Esophagus mucosa (tissue), 1 donor: ENCODE measurements at regions not wholly inside any gene's neighbourhood (a gene's known extent, or its start where the extent isn't known, plus 50 kb on each side); places are given as distances from the start of the nearest gene placed in this dataset.

Experiments used
- ATAC-seq: fragments of 200-7000 bp; cut with Tn5 transposase; one replicate; pipeline ENCODE4 v1.9.1; 2020
- donor health status: DM: yes; HTN: yes; CAD: no.

DNA sequence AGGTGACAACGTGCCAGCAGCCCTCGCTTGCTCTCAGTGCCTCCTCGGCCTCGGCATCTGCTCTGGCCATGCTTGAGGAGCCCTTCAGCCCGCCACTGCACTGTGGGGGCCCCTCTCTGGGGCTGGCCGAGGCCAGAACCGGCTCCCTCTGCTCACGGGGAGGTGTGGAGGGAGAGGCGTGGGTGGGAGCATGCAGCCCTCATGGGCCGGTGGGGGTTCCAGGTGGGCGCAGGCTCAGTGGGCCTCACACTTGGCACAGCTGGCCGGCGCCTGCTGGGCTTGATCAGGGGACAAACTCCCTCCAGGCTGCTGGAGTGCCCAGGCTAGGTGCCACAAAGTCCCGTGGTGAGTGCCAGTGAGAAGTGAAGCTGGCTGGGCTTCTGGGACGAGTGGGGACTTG lies 566.6 kb upstream of the ID4 start:
- ATAC-seq: no peak

DNA sequence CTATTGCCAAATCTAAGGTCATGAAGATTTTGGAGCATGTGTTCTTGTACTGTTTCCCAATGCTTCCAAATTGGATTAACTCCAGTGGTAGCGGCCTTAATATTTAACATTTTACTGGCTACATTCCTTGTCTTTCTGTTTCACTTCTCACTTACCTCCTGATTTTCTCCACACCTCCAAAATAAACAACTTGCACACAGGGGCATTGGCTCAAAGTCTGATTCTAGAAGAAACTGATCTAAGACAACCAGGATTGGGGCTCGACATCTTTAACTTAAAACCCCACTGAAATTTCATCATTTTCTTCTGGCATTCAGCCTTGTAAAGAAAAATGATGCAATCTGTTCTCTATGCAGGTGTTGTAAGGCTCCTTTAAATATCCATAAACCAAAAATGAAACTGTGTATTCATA lies 557.9 kb upstream of the ID4 start:
- no peak for ATAC-seq

DNA sequence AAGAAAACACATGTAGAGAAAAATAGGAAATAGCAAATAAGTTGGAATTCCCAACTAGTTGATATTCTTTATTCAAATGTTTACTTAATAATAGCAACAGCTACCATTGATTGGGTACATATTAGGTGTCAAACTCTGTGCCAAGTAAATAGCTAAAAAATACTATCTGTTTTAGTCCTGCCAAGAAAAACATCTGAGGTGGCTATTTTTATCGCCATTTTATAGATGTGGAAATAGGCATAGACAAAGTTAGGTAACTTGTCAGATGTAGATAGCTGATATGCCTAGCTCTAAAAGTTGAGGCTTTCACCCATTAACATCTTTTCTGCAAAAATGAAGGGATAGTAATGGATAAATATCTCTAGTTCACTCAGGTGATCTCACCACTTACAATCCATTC lies 549.2 kb upstream of the ID4 start:
- no peak for ATAC-seq

DNA sequence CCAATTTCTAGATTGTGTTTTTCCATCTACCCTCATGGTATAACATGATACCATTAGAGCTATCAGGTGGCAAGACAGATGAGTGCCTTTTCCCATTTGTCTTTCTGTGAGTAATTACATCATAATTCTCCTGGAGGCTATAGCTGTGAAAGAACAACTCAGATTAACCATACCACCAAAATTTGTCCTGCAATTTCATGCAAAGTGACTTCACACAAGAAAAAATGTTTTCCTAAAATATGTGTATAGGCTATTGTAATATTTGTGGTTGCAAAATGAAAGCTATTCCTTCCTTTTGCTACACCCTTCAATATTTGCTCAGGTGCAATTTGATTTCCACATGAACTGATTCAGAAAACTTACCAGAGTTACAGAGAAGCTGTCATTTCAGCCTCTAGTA lies 547.7 kb upstream of the ID4 start:
- no peak for ATAC-seq

DNA sequence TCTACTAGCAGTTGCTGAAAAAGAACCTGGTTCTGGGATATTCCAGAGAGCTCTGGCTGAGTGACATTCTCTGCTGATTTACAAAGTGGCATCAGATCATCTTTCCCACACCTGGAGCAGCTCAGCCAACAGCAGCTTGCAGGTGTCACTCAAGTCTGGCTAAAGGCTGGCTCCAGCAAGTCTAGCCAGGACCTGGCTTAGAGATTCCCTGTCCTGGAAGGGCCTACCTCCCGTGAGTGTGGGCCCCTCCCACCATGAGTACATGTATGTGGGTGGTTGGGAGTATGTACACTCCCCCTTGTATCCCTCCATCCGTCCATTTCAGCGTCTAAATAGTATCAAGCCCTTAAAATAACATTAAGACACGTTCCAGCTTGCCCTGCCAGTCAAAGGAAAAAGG lies 539.3 kb upstream of the ID4 start:
- ATAC-seq: peak; percentile 86

DNA sequence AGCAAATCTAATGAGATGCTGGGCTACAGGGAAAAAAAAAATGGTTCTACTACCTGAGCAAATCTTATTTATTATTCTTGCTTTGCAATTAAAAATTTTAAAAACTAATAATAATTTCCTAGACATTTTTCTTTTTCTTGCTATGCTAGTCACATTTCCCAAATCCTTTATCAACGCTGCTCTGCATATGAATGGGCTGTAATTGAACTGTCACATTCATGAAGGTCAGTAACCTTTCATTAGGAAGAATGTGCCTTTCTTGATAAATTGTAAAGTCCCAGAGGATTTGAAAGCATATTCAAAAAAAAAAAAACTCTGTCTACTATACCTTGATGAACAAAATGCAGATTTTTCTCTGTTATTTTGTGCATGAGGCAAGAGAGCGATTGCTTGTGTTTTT lies 538.7 kb upstream of the ID4 start:
- no peak for ATAC-seq

DNA sequence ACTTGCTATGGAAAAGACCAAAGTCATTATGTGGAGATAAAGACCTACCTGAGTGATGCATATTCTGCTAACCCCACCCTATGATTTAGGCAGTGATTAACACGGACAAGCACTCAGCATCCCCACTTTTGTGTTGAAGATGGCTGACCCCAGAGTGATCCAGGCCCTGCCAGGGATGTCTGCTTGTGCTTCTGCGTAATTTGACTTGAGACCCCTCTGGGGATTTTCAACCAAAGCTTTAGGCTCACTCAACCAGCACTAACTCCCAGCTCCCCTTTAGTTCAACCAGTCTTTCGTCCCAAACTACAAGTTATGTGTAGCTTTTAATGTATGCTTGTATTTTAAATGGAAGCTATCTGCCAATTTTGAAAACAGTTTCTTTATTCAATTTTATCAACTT lies 538.0 kb upstream of the ID4 start:
- no peak for ATAC-seq

DNA sequence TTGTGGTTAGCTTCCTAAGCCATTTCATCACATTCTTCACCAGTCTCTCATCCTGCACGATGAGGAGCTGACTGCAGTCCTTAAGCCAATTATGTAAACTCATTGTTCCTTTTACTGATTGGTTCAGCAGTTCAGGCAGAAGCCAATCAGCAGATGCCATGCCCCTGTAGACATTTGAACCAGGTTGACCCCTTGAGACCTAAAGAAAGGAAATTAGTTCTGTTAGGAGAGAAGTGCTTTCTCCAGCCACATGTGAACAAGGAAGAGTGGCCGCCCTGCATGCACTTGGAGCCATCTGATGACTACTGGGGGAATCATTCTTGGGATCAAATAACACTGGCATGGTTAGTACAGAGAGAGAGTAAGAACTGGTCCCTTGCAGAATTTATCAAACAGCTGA lies 535.2 kb upstream of the ID4 start:
- ATAC-seq: no peak

DNA sequence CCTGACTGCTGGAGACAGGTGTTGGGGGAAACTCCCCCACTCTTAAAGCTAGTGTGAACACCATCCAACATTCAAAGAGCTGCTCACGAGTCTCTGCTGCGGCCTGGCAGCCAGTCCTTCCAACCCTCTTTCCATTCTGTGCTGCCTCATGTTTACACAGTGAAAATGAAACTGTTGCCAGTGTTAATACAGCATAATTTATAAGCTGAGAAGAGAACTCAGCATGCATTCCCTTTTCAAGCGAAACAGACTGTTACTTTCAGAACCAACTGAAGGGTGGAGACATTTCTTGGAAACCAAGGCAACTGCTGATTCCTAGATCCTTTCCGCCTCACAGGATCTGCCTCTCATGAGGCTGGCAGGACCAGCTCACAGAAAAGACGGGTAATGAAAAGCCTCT lies 533.8 kb upstream of the ID4 start:
- peak; percentile 17 for ATAC-seq

DNA sequence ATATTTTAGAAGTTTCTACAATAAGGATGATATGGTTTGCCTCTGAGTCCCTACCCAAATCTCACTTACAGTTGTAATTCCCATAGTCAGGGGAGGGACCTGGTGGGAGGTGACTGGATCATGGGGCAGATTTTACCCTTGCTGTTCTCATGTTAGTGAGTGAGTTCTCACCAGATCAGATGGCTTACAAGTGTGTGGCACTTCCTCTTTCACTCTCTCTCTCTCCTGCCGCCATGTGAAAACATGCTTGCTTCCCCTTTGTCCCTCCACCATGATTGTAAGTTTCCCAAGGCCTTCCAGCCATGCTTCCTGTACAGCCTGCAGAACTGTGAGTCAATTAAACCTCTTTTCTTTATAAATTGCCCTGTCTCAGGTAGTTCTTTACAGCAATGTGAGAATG lies 527.5 kb upstream of the ID4 start:
- no peak for ATAC-seq

DNA sequence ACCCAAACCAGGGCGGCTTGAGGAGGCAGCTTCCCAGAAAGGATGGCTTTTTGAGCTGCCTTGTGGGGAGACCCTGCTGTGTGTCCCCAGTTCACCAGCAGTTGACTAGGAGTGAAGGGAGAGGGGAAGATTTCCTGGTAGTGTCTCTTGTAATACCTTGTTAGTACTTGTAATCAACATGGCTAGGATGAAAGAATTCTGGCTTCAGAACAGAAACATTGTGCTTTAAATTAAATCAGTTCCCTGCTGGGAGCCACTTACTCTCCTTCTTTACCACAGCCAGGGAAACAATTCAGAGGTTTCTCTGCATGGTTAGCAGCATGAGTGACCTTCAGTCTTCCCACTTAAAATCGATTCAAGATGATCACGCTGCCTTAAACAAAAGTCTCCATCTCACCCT lies 525.4 kb upstream of the ID4 start:
- no peak for ATAC-seq

DNA sequence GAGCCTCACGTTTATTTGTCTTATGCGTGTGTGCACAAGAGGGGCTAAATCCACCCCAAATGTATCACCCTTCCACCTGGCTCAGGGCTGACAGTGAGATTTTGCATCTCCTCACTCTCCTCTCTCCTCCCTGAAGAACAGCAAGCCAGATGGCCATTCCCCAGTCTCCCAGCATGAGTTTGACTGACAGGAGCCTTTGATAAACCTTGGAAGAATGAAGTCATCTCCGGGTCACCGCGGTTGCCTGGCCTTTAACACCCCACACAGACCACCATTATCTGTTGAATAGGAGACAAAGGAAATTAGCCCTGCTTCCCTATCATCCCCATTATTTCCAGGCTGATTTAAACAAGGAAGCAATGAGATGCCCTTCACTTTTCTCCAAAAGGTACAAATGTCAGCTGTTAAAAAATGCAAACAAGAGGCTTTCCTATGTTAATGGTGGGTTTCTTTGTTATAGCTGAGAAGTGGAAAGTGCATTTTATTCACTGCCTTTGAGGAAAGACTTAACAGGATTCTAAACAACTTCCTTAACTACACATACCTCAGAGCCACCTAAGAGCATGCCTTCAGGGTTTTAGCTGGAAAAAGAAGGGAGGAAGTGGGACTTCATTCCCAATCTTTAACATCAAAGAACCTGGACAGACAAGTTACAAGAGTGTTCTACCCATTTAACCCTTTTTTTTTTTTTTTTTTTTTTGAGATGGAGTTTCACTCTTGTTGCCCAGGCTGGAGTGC lies 524.8 kb upstream of the ID4 start:
- ATAC-seq: no peak

DNA sequence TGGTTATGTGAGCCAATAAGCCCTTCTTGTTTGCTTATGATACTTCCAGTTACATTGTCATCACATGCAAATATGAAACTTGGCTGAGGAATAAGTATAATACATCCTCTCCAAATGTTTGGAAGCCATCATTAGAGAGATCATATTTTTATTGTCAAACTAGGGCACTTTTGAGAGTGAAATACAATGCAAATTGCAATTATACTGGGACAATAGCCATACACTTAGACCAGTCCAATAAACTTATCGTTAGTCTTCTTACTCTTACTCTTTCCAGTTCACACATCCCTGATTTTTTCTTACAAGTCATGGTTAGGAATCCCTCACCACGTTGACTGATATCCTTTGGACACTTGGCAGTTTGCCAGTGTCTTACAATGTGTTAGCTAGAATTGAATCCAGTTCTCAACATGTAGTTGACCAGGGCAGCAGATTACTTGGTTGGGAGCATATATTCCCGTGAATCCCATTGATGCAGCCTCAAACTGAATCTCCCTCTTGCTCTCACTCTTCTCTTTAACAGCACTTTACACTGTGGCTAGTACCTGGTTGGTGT lies 519.7 kb upstream of the ID4 start:
- ATAC-seq: no peak

DNA sequence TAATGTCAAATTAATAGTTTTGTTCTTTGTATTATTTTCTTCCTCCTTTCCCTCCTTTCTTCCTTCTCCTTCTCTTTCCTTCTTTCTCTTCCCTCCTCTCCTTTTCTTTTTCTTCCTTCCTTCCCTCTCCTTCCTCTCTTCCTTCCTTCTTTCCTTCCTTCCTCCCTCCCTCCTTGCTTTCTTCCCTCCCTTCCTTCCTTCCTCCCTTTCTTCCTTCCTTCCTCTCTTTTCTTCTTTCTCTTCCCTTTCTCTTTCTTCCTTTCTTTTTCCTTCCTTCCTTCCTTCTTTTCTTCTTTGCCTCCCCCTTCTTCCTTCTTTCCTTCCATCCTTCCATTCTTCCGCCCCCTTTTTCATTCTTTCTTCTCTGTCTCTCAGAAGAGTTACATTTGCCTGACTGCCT lies 518.2 kb upstream of the ID4 start:
- no peak for ATAC-seq

DNA sequence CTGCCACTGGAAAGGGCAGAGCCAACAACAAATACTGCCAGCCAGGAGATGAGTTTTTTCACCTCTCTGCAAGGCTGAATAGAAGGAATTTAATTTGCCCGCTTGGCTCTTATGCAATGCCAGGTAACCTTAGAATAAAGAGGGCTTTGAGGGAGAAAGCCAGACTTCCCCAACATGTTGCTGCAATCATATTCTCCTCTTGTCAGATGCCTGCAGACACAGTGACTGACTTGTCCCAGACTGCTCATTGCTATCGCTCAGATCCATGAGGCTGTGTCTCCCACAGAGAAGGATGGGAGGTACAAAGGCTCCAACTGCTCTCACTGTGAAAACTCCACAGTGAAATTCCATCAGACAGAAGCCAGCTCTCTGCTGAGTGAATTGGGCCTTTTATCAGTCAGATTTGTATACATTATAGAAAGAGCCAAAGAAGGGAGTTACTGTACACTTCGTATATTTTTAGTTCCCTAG lies 517.0 kb upstream of the ID4 start:
- no peak for ATAC-seq

DNA sequence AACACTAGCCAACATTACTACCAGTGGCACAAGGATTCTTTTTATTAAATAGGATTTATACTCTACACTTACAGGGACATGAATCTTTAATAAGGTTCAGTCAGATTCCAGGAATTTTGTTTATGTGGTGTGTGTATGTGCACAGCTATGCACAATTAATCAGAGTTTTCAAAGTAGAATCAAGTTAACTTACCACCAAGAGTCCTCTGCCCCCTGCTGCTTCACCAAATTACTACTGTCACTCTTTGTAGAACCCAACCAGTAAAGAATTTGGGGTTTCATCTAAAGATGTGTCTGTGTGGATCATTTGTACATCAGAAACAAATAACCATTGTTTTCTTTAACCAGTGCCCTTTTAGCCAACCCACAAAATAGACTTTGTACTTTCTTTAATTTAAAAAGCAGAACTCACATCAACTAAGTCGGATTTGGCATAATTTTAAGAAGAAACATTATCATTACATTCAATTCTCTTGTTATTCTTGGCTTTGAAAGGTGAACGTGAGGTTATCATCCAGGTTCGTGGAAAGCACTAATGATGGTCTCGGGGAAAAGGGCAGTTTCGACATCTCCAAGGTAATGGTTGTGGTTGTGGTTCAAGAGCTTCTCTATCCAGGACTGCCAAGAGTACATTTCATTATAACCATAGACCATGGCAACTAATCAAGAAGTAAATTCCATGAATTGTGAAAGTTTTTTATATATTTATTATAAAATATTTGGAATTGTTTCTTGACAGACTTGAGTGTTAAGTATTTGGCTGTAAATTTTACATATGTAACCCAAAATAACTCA lies 514.3 kb upstream of the ID4 start:
- no peak for ATAC-seq

DNA sequence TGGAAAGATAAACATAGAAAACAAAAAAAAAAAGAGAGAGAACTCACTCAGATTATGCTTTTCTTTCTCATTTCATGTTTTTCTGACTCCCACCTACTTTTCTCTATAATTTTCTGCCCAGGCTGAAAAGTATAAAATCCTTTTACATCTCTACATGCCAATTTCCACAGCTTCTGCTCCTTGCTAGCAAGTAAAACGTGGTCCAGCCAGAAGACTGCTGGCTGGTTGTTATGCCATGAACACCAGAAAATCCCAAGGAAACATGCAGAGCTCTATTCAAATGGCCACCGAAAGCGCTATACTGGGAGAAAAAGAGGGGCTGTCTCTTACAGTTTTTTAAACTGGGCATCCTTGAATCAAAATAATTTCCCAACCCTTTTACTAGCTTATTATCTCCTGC lies 512.8 kb upstream of the ID4 start:
- no peak for ATAC-seq

DNA sequence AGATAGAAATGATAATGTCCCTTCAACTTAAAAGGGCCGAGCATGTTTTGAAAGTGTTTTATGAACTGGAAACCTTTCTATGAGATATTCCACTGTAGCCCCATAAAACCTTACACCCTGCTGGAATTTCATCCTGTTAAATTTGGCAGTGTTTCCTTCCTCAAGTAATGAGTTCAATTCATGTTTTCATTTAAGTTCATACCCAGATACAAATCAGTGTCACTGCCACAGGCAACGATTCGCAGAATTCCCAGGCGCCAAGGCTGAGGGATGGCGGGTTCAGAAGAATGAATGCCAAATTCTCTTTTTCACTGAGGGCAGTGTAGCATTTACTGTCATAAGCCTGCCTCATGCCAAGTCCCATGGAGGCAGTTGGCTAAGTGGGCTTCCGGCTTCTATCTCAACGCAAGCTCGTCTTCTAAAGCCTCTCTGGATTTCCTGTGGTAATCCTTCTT lies 511.8 kb upstream of the ID4 start:
- no peak for ATAC-seq

DNA sequence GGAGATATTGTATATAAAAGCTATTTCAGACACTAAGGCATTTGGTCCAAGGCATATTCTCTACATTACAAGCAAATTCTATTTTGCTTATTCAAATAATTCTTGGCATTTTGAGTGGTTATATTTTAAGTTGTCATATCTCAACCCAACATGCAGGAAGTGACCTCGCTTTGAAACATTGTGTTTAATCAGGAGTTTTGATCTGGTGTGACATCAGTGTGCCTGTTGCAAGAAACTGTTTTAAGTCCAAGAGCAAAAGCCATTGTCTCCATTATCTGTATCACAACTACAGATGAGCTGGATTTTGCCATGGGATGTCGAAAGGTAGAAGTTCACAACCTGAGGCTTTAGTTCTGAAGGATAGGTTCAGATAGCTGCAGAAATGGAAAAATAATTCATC lies 509.9 kb upstream of the ID4 start:
- ATAC-seq: no peak

DNA sequence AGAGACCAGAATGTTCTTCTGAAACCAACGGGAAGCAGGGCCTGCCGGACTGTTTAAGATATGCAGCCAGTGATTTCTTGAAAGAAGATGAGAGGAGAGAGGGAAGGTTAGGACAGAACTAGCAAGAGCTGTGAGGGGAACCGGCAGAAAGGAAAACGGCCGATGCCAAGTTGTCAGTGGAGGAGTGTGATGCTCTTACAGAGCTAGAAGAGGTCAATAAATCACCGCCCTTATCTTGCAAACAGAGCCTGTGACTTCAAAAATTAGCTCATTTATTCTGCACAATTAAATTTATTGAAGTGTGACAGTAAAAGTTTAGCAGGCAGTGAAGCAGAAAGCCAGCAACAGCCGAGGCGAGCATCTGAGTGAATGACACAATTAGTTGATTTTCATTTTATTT lies 509.5 kb upstream of the ID4 start:
- no peak for ATAC-seq

DNA sequence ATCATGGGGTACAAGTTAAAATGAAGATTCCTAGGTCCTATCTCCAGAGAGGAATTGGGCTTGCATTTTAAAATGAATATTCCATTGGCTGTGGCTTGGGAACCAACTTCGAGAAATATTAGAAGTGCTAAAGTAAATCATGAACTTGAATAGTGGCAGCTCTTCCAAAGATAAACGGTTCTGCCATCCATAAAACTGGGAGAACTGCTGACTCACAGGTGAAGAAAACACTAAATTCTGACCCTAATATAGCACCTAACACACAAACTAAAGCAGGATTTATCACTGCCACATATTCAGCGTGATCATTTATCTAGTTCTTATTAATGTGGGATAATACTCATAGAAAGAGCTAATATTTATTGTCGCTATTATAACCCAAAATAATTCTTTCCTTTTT lies 508.1 kb upstream of the ID4 start:
- ATAC-seq: no peak

DNA sequence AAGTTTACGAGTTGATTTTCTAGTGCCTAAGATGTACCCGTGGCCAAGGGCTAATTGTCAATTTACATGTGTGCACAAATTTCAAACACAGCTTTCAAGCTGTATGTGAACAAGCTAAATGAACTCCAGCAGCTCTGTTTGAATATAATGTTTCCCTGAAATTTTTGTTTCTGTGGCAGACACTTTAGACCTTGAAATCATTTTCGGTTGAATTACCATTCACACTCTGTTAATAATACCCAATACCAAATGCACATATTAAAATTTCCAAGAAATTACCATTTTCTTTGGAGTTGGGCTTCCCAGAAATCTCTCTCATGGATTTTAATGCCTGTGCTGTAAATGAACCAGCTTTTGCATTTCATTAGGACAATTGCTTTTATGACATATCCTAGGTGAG lies 506.1 kb upstream of the ID4 start:
- no peak for ATAC-seq

DNA sequence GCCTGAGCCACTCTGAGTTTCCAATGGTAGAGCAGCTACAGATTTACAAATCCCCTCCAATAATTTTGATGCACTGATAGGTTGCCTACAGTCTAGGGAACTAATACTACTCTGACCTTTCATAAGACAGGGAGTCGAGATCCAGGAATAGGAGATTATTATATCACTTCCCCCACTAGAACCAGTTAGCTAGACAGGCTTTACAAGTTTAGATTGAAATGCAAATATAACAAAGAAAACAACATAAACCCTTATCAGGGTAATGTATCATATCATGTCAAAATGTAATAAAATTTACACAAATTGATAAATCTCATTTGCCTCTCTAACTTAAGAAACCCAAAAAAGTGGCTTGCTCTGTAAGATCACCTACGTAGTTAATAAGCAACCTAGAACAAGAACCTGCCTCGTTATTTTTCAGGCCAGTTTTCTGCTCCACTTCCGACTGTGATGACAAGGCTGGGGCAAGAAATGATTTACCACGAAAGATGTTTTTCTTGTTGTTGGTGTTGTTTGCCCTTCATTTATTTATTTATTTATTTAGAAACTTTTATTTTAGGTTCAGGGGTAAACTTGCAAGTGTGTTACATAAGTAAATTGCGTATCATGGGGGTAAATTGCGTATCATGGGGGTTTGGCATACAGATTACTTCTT lies 504.2 kb upstream of the ID4 start:
- ATAC-seq: no peak

DNA sequence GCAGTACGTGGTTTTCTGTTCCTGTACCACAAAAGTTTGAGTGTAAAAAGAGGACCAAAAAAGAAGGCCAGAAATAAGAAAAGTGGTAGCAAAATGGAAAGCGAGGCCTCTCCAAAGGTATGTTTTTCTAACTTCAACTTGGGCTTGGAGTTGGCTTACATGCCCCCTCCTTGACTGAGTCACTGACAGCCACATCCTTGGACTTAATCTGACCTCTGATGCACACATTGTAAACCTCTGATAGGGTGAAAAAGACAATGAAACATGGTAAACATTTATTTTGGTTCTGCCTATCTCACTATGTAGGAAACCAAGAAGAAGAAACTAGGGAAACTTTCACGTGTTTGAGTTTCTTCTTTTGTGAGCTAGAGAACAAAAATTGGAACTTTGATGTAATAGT lies 503.2 kb upstream of the ID4 start:
- no peak for ATAC-seq
